ENCODE measurements at regions not wholly inside any gene's neighbourhood (a gene's known extent, or its start where the extent isn't known, plus 50 kb on each side); places are given as distances from the start of the nearest gene placed in this dataset.

GRCh38 chr6:130661077-130661476 lies 166.1 kb upstream of the SMLR1 start:
- Histone ChIP-seq H3K4me3 (no peak overlapping the region), H3K27me3 (no peaks in the 10 kb centered on the region), H3K27ac (no peak overlapping the region), H3K4me1 (no peaks in the 10 kb centered on the region), H3K36me3 (no peaks in the 10 kb centered on the region), H3K9me3 (no peaks in the 10 kb centered on the region)
- no peak for TF ChIP-seq CTCF (IDR thresholded peaks at IDR 0.05)
- DNase-seq: no peak
- intact Hi-C loops (cut with DNase I; ENCODE audit: low total_unique reads): no loop called here

- peaks cover 3 to 9% of the 10 kb centered on the region in 2 donors for H3K4me1 ChIP-seq
- TF ChIP-seq POLR2A (IDR thresholded peaks at IDR 0.05) (no peak), CTCF (IDR thresholded peaks at IDR 0.05) (no peak)
Measured at GRCh38 chr6:130666786-130667185, 160.4 kb upstream of the SMLR1 start.

GRCh38 chr6:130670142-130670541 lies 157.1 kb upstream of the SMLR1 start:
- DNase-seq: no peak
- Histone ChIP-seq H3K27ac (peak overlapping the region; percentile 88 to 91), H3K27me3 (no peaks in the 10 kb centered on the region), H3K4me3 (no peak overlapping the region), H3K36me3 (no peaks in the 10 kb centered on the region), H3K4me1 (peaks cover 3 to 15% of the 10 kb centered on the region in 2 donors), H3K9me3 (no peaks in the 10 kb centered on the region)
- TF ChIP-seq CTCF (IDR thresholded peaks at IDR 0.05): no peak
- no peak for TF ChIP-seq POLR2A (IDR thresholded peaks at IDR 0.05)
- intact Hi-C loops (cut with DNase I; ENCODE audit: low total_unique reads): no loop called here

More at GRCh38 chr6:130666786-130667185, 160.4 kb upstream of the SMLR1 start:
- Histone ChIP-seq H3K27ac (no peak overlapping the region), H3K4me3 (no peak overlapping the region), H3K9me3 (no peaks in the 10 kb centered on the region), H3K27me3 (no peaks in the 10 kb centered on the region), H3K36me3 (no peaks in the 10 kb centered on the region)
- no peak for DNase-seq
- intact Hi-C loops (cut with DNase I; ENCODE audit: low total_unique reads): no loop called here

GRCh38 chr6:130671119-130671518 lies 156.1 kb upstream of the SMLR1 start:
- peak overlapping the region; percentile 88 to 91 for H3K27ac ChIP-seq
- H3K27me3 ChIP-seq: no peaks in the 10 kb centered on the region
- intact Hi-C loops (cut with DNase I; ENCODE audit: low total_unique reads): no loop called here
- no peaks in the 10 kb centered on the region for H3K36me3 ChIP-seq
- H3K4me1 ChIP-seq: peaks cover 3 to 21% of the 10 kb centered on the region in 2 donors
- DNase-seq: no peak
- no peak overlapping the region for H3K4me3 ChIP-seq
- H3K9me3 ChIP-seq: no peaks in the 10 kb centered on the region
- TF ChIP-seq CTCF (IDR thresholded peaks at IDR 0.05): no peak
- TF ChIP-seq POLR2A (IDR thresholded peaks at IDR 0.05): no peak

GRCh38 chr6:130671577-130671976 lies 155.6 kb upstream of the SMLR1 start:
- Histone ChIP-seq H3K9me3 (no peaks in the 10 kb centered on the region), H3K36me3 (no peaks in the 10 kb centered on the region), H3K4me1 (peaks cover 3 to 21% of the 10 kb centered on the region in 2 donors), H3K27ac (peak overlapping the region; percentile 88 to 91), H3K4me3 (no peak overlapping the region), H3K27me3 (no peaks in the 10 kb centered on the region)
- TF ChIP-seq CTCF (IDR thresholded peaks at IDR 0.05): peak in 1 of 4 experiments; percentile 4
- TF ChIP-seq POLR2A (IDR thresholded peaks at IDR 0.05): peak in 1 of 2 donors; percentile 21
- peak; percentile 83 to 92 for DNase-seq
- intact Hi-C loops (cut with DNase I; ENCODE audit: low total_unique reads): no loop called here

Data from uterus (tissue), 3 donors.